WERI-Rb-1 (cell line): ENCODE measurements at regions not wholly inside any gene's neighbourhood (a gene's known extent, or its start where the extent isn't known, plus 50 kb on each side); places are given as distances from the start of the nearest gene placed in this dataset.
"Not testable (repeated sequence)": the region's sequence is repeated elsewhere in the genome, so short reads cannot be mapped to it uniquely, and the experiment has no call there.

Experiments used
- DNase-seq: peaks from one replicate; pipeline ENCODE4 v3.0.0-alpha.2; 2020
- H3K27ac ChIP-seq: fragments of 250-450 bp; sonication (Bioruptor Pico); 2 replicates; pipeline ENCODE4 v1.5.1; 2020; ENCODE audit warnings: mild to moderate bottlenecking, moderate library complexity
- H3K27me3 ChIP-seq: fragments of 250-450 bp; sonication (Bioruptor Pico); 2 replicates; pipeline ENCODE4 v1.5.1; 2021; ENCODE audit warnings: mild to moderate bottlenecking, low read depth, moderate library complexity; ENCODE audit not compliant: insufficient read depth, severe bottlenecking
- H3K36me3 ChIP-seq: fragments of 250-450 bp; sonication (Bioruptor Pico); 2 replicates; pipeline ENCODE4 v1.5.1; 2020; ENCODE audit warnings: mild to moderate bottlenecking, moderate library complexity
- H3K4me3 ChIP-seq: 2 replicates; pipeline ENCODE4 v1.5.1; 2011; ENCODE audit warnings: low read depth, mild to moderate bottlenecking, control low read depth, low read length
- H3K9me3 ChIP-seq: fragments of 250-450 bp; sonication (Bioruptor Pico); 2 replicates; pipeline ENCODE4 v1.5.1; 2021; ENCODE audit warnings: mild to moderate bottlenecking, moderate library complexity; ENCODE audit not compliant: severe bottlenecking
- CTCF ChIP-seq: IDR thresholded peaks from 2 replicates; pipeline ENCODE4 v1.5.1; 2011; ENCODE audit warnings: low read depth, mild to moderate bottlenecking, control low read depth, inconsistent platforms, low read length

- no peaks in the 10 kb centered on the region for H3K27me3 ChIP-seq
- H3K4me3 ChIP-seq: no peak overlapping the region
- no peak for TF ChIP-seq CTCF
- H3K9me3 ChIP-seq: no peaks in the 10 kb centered on the region
- H3K36me3 ChIP-seq: no peaks in the 10 kb centered on the region
- DNase-seq: no peak
- H3K27ac ChIP-seq: no peak overlapping the region
Measured at GRCh38 chr13:78060966-78061365, 142.3 kb upstream of the EDNRB start.

- H3K27ac ChIP-seq, H3K36me3 ChIP-seq, H3K27me3 ChIP-seq, DNase-seq, H3K4me3 ChIP-seq, H3K9me3 ChIP-seq: not testable (repeated sequence)
Measured at GRCh38 chr13:78056865-78057264, 138.2 kb upstream of the EDNRB start.

GRCh38 chr13:78054157-78054556, 135.5 kb upstream of the EDNRB start:
- Histone ChIP-seq H3K27ac (no peak overlapping the region), H3K9me3 (no peaks in the 10 kb centered on the region), H3K4me3 (no peak overlapping the region), H3K27me3 (no peaks in the 10 kb centered on the region), H3K36me3 (no peaks in the 10 kb centered on the region)
- DNase-seq: no peak
- TF ChIP-seq CTCF: no peak

GRCh38 chr13:78047151-78047550, 128.5 kb upstream of the EDNRB start:
- no peak overlapping the region for H3K4me3 ChIP-seq
- H3K9me3 ChIP-seq: no peaks in the 10 kb centered on the region
- no peak for DNase-seq
- TF ChIP-seq CTCF: no peak
- no peaks in the 10 kb centered on the region for H3K36me3 ChIP-seq
- no peaks in the 10 kb centered on the region for H3K27me3 ChIP-seq
- H3K27ac ChIP-seq: no peak overlapping the region

- Histone ChIP-seq H3K27me3 (no peaks in the 10 kb centered on the region), H3K27ac (no peak overlapping the region), H3K4me3 (no peak overlapping the region), H3K9me3 (no peaks in the 10 kb centered on the region), H3K36me3 (no peaks in the 10 kb centered on the region)
- no peak for TF ChIP-seq CTCF
- no peak for DNase-seq
Measured at GRCh38 chr13:78046331-78046730, 127.7 kb upstream of the EDNRB start.

GRCh38 chr13:78045916-78046315, 127.3 kb upstream of the EDNRB start:
- Histone ChIP-seq H3K9me3 (no peaks in the 10 kb centered on the region), H3K36me3 (no peaks in the 10 kb centered on the region), H3K4me3 (no peak overlapping the region), H3K27me3 (no peaks in the 10 kb centered on the region), H3K27ac (no peak overlapping the region)
- DNase-seq: no peak
- TF ChIP-seq CTCF: no peak

GRCh38 chr13:78041366-78041765, 122.7 kb upstream of the EDNRB start:
- H3K27me3 ChIP-seq, H3K4me3 ChIP-seq, H3K9me3 ChIP-seq, DNase-seq, H3K36me3 ChIP-seq, H3K27ac ChIP-seq: not testable (repeated sequence)
